Activated naive CD4-positive, alpha-beta T cell treated with anti-CD3 and anti-CD28 coated beads, Interleukin-2, amount 10 ng/mL, durations not matched to agents 7 days and 5 days (primary cell): ENCODE measurements at regions not wholly inside any gene's neighbourhood (a gene's known extent, or its start where the extent isn't known, plus 50 kb on each side); places are given as distances from the start of the nearest gene placed in this dataset.
"Not testable (repeated sequence)": the region's sequence is repeated elsewhere in the genome, so short reads cannot be mapped to it uniquely, and the experiment has no call there.

Experiments used
- CTCF ChIA-PET: fragments of 350-600 bp; sonication (Branson Sonifier 250); formaldehyde crosslinking; loops from one replicate; lab custom pipeline; 2021; ENCODE audit warnings: antibody characterized with exemption; lab: Charles Lee
- DNase-seq: peaks from one replicate; pipeline ENCODE4 v3.0.0-alpha.2; 2020
- H3K27ac Mint-ChIP-seq: one replicate; pipeline ENCODE4 v1.8.0; 2021; ENCODE audit warnings: mild to moderate bottlenecking, moderate library complexity, mixed read lengths
- H3K27me3 Mint-ChIP-seq: one replicate; pipeline ENCODE4 v1.8.0; 2021; ENCODE audit warnings: mild to moderate bottlenecking, mixed read lengths
- H3K36me3 Mint-ChIP-seq: one replicate; pipeline ENCODE4 v1.8.0; 2021; ENCODE audit warnings: mixed read lengths
- H3K4me1 Mint-ChIP-seq: one replicate; pipeline ENCODE4 v1.8.0; 2021; ENCODE audit warnings: mixed read lengths
- H3K4me3 Mint-ChIP-seq: one replicate; pipeline ENCODE4 v1.8.0; 2021; ENCODE audit warnings: mild to moderate bottlenecking, moderate library complexity, mixed read lengths
- H3K9me3 Mint-ChIP-seq: one replicate; pipeline ENCODE4 v1.8.0; 2021; ENCODE audit warnings: mixed read lengths

DNA sequence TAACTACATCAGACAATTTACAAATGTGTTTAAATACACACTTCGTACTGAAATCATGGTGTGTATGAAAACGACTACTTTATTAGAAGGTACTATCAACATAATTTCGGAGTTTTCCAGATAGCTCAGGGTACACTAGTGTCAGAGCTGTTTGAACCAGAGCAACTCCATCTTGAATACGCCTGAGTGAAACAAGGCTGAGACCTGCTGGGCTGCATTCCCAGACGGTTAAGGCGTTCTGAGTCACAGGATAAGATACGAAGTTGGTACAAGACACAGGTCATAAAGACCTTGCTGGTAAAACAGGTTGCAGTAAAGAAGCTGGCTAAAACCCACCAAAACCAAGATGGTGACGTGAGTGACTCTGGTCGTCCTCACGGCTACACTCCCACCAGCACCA lies 167.6 kb downstream of the THBS2 start:
- peaks cover 19% of the 10 kb centered on the region for H3K9me3 Mint-ChIP-seq
- H3K27me3 Mint-ChIP-seq, result no peaks in the 10 kb centered on the region
- no peak for DNase-seq
- no peaks in the 10 kb centered on the region for H3K36me3 Mint-ChIP-seq
- H3K4me3 Mint-ChIP-seq, result no peak overlapping the region
- no peaks in the 10 kb centered on the region for H3K4me1 Mint-ChIP-seq
- CTCF ChIA-PET, result no interaction called here
- no peak overlapping the region for H3K27ac Mint-ChIP-seq

DNA sequence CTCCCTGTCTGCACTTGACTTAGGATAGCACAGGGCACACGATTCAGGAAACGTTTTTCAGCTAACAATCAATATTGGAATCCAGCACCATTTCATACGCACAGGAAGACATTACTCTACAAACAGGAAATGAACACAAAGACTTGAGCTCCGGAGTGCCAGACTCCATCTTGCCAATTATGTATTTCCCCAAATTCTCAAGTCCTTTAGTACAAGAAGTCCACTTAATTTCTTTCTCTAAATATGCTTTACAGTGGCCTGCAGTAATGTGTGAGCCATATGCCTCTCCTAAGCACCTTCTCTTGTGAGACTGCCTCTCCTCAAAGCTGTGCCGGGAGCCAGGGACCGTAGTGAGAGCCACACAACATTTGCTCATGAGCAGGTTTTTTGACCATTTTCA lies 168.2 kb downstream of the THBS2 start:
- no peak overlapping the region for H3K4me3 Mint-ChIP-seq
- no peak for DNase-seq
- H3K36me3 Mint-ChIP-seq, result no peaks in the 10 kb centered on the region
- H3K27me3 Mint-ChIP-seq, result no peaks in the 10 kb centered on the region
- H3K4me1 Mint-ChIP-seq, result no peaks in the 10 kb centered on the region
- no peak overlapping the region for H3K27ac Mint-ChIP-seq
- CTCF ChIA-PET, result no interaction called here
- H3K9me3 Mint-ChIP-seq, result peaks cover 14% of the 10 kb centered on the region

DNA sequence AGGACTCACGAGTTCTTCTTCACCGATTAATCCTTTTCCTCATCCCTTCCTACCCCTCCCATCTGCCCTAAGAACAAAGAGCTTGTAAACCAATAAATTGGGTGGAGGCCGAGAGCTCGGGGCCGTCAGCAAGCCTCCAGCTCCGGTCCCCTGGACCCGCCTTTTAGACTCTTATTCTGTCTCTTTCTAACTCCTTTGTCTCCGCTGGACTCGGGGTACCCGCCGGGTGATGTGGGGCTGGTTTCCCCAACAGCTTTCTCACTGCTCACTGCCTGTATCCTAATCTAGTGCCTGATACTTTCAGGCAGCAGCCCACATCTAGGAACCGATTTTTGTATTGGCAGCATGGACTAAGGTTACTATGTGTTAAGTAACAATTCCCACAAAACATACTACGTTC lies 169.1 kb downstream of the THBS2 start:
- H3K9me3 Mint-ChIP-seq, H3K27ac Mint-ChIP-seq, H3K27me3 Mint-ChIP-seq, CTCF ChIA-PET, H3K4me3 Mint-ChIP-seq, DNase-seq, H3K4me1 Mint-ChIP-seq, H3K36me3 Mint-ChIP-seq: not testable (repeated sequence)

DNA sequence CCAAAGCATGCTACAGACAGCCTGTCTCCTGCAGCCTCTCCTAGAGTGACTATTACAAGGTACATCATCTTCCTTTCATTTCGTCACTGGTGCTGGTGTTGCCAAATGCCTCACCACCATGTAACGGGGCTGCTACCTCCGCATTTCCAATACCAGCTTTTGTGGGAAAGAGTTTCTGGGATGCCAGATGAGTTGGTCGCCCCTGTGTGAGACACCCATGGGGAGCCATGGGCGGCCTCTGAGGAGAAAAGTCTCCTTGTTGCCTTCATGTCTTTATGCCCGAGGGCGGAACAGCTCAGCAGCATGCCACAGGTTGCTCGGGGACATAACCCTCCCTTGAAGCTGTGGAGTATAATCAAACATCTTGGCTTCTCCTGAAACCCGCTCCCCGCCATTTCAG lies 169.6 kb downstream of the THBS2 start:
- no peak for DNase-seq
- Mint-ChIP-seq H3K36me3 (no peaks in the 10 kb centered on the region), H3K4me3 (no peak overlapping the region), H3K9me3 (peaks cover 5% of the 10 kb centered on the region), H3K27me3 (no peaks in the 10 kb centered on the region), H3K27ac (no peak overlapping the region), H3K4me1 (no peaks in the 10 kb centered on the region)
- CTCF ChIA-PET, result no interaction called here

- Mint-ChIP-seq H3K27me3 (peaks cover 4% of the 10 kb centered on the region), H3K9me3 (peaks cover 3% of the 10 kb centered on the region), H3K27ac (no peak overlapping the region), H3K4me1 (no peaks in the 10 kb centered on the region), H3K36me3 (no peaks in the 10 kb centered on the region), H3K4me3 (no peak overlapping the region)
- CTCF ChIA-PET, result no interaction called here
- no peak for DNase-seq
Observed at GRCh38 chr6:169083508-169083874, 170.2 kb downstream of the THBS2 start.

DNA sequence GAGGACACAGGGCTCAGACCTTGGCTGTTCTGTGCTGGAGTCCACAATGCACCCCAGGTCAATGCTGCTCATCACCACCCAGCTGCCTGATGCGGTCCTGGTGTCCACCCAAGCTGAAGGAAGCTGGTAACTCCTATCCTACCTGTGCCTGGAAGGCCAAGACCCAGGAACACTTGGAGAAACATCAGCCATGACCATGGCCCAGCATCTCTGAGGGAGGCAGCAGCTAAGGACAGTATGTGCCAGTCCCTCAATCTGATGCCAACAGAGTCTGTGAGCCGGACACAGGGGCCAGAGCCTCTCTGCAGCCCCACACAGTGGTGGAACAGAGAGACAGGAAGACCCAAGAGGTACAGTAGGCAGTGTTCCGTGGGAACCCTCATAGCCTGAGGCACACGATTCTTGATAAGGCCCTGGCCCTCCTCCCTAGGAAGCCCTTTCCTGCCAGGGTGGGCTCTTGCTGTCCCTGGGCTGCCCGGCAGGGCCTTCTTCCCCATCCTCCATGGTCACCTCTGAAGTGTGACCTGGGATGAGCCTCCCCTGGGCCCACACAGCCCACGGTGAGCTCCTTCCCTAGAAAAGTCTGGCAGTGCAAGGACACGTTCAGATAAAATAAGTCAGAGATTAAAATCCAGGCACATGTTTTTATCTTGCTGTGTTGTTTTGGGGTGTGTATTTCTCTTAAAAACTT lies 170.7 kb downstream of the THBS2 start:
- Mint-ChIP-seq H3K4me3 (no peak overlapping the region), H3K36me3 (no peaks in the 10 kb centered on the region), H3K9me3 (peaks cover 3% of the 10 kb centered on the region), H3K27me3 (peaks cover 4% of the 10 kb centered on the region), H3K27ac (no peak overlapping the region), H3K4me1 (no peaks in the 10 kb centered on the region)
- no peak for DNase-seq
- CTCF ChIA-PET, result no interaction called here

- Mint-ChIP-seq H3K27ac (no peak overlapping the region), H3K27me3 (peaks cover 4% of the 10 kb centered on the region), H3K36me3 (no peaks in the 10 kb centered on the region), H3K9me3 (peaks cover 3% of the 10 kb centered on the region), H3K4me1 (no peaks in the 10 kb centered on the region), H3K4me3 (no peak overlapping the region)
- DNase-seq, result no peak
- CTCF ChIA-PET, result no interaction called here
Observed at GRCh38 chr6:169082093-169082492, 171.6 kb downstream of the THBS2 start.

DNA sequence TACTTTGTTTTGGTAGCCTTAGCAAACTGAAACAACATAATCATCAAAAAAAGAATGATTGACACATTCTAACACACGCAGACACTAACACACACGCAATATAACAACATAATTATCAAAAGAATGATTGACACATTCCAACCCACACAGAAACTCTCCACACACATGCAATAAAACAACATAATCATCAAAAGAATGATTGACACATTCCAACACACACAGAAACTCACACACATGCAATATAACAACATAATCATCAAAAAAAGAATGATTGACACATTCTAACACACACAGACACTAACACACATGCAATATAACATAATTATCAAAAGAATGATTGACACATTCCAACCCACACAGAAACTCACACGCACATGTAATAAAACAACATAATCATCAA lies 172.4 kb downstream of the THBS2 start:
- H3K27me3 Mint-ChIP-seq, result peaks cover 4% of the 10 kb centered on the region

DNA sequence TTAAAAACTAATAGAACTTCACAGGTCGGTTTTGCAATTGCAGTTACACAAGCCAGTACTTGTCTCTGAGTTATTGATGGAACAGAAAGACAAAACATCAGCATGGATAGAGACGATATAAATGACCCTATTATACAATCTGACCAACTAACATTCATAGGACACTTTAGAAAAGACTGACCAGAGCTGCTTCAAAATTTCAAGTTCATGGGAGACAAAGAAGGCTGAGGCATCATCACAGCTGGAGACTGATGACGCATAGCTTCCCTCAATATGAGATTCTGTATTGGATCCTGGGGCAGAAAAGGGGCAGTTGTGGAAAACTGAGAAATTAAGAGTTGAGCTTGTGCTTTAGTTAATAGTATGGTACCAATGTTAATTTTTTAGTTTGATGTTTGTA lies 174.0 kb downstream of the THBS2 start:
- Mint-ChIP-seq H3K36me3 (no peaks in the 10 kb centered on the region), H3K4me3 (no peak overlapping the region), H3K4me1 (no peaks in the 10 kb centered on the region), H3K9me3 (no peaks in the 10 kb centered on the region), H3K27ac (no peak overlapping the region), H3K27me3 (peaks cover 4% of the 10 kb centered on the region)
- DNase-seq, result no peak
- CTCF ChIA-PET, result no interaction called here

More for the DNA sequence above, 172.4 kb downstream of the THBS2 start:
- CTCF ChIA-PET, result no interaction called here
- Mint-ChIP-seq H3K27ac (no peak overlapping the region), H3K4me1 (no peaks in the 10 kb centered on the region), H3K9me3 (peaks cover 3% of the 10 kb centered on the region), H3K36me3 (no peaks in the 10 kb centered on the region), H3K4me3 (no peak overlapping the region)
- DNase-seq, result no peak

DNA sequence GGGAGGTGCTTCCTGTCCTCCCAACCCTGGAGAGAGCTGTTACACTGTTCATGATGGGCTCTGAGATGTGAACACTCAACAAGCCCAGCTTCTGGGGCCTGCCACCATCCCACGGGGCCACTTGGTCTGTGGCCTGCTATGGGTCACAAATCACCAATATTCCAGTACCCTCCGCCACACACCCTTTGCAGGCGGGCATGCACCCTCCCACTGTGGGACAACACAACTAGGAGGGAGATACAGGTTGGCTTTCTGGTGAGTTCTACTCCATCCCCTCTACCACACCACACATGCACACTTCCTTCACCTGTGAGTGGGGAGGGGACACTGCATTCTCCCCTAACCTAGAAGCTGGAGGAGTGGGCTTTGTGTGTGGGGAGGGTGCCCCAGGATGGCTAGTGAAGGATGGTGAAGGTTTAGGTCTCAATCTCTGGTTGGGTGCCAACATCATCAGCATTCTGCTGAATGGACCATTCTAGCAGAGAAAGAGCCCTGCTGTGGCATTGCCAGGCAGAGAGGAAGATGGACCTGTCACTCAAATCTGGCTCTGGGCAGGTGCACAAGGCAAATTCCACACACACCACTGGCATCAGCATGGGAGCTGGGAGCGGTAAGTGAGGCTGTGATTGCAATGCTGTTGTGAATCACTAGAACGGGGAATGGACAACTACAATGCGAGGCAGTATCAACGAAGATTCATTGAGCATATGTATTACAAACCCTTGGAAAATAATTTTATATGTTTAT lies 175.1 kb downstream of the THBS2 start:
- Mint-ChIP-seq H3K4me1 (no peaks in the 10 kb centered on the region), H3K27ac (no peak overlapping the region), H3K36me3 (no peaks in the 10 kb centered on the region), H3K27me3 (peaks cover 4% of the 10 kb centered on the region), H3K9me3 (no peaks in the 10 kb centered on the region), H3K4me3 (no peak overlapping the region)
- CTCF ChIA-PET, result no interaction called here
- no peak for DNase-seq

GRCh38 chr6:169075915-169076654 lies 177.6 kb downstream of the THBS2 start:
- no peaks in the 10 kb centered on the region for H3K36me3 Mint-ChIP-seq
- DNase-seq, result no peak
- CTCF ChIA-PET, result no interaction called here
- H3K9me3 Mint-ChIP-seq, result no peaks in the 10 kb centered on the region
- no peak overlapping the region for H3K27ac Mint-ChIP-seq
- H3K4me3 Mint-ChIP-seq, result no peak overlapping the region
- H3K4me1 Mint-ChIP-seq, result no peaks in the 10 kb centered on the region
- peaks cover 4% of the 10 kb centered on the region for H3K27me3 Mint-ChIP-seq

DNA sequence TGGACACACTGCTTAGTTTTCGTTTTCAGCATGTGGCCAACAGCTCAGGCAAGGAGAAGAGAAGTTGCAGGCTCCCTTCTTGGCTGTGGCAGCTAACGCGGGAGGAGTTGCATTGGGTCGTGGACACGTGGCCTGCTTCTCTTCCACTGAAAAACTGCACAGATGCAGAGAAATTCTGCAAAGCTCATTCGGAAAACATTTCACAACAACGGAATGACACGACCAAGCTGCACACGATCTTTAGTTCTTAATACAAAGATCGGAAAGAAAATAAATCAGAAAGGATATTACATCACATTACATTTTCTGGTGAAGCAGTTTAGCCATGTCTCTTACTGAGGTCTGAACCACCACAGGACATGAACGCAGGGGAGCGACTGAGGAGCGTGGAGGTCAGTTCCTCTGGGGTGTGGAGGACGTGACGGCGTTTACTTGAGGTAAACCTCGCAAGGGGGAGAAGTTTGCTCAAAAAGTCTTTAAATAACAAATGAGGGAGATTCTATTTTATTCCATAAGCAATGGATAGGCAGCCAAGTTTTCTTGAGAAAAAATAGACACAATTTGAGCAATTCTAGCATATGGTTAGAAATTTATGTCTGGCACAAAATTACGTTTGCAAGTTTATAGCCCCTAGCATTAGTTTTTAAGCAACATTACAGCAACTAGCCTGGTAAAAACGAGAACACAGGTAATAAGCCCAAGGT lies 178.3 kb downstream of the THBS2 start:
- DNase-seq, result no peak
- H3K36me3 Mint-ChIP-seq, result no peaks in the 10 kb centered on the region
- peaks cover 4% of the 10 kb centered on the region for H3K27me3 Mint-ChIP-seq
- no peaks in the 10 kb centered on the region for H3K9me3 Mint-ChIP-seq
- CTCF ChIA-PET, result interaction anchor here (0.7 kb wide), 1 partner anchor 171 kb away, joined by 3 read pairs; no protein-coding TSS in a partner anchor
- H3K4me1 Mint-ChIP-seq, result no peaks in the 10 kb centered on the region
- no peak overlapping the region for H3K27ac Mint-ChIP-seq
- H3K4me3 Mint-ChIP-seq, result no peak overlapping the region

DNA sequence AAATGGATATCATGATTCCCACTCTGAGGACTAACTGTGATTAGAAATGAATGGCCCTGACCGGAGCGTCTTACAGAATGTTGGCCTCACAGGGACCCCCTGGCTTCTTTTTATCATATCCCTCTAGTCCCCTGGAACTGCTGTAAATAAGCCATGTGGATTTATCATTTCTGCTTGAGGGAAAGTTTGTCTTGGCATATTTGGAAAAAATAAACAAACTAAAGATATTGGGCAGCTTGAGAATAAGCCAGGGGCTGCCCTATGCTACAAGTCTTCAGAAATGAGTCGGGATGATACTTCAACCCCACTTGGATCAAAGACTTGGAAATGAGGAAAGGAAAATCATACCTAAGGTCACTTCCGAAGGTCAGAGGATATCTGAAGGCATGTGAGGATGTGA lies 179.1 kb downstream of the THBS2 start:
- no peak overlapping the region for H3K4me3 Mint-ChIP-seq
- peaks cover 4% of the 10 kb centered on the region for H3K27me3 Mint-ChIP-seq
- CTCF ChIA-PET, result interaction anchor here (0.7 kb wide), 1 partner anchor 170 kb away, joined by 3 read pairs; no protein-coding TSS in a partner anchor
- DNase-seq, result no peak
- no peaks in the 10 kb centered on the region for H3K9me3 Mint-ChIP-seq
- no peak overlapping the region for H3K27ac Mint-ChIP-seq
- no peaks in the 10 kb centered on the region for H3K4me1 Mint-ChIP-seq
- no peaks in the 10 kb centered on the region for H3K36me3 Mint-ChIP-seq

DNA sequence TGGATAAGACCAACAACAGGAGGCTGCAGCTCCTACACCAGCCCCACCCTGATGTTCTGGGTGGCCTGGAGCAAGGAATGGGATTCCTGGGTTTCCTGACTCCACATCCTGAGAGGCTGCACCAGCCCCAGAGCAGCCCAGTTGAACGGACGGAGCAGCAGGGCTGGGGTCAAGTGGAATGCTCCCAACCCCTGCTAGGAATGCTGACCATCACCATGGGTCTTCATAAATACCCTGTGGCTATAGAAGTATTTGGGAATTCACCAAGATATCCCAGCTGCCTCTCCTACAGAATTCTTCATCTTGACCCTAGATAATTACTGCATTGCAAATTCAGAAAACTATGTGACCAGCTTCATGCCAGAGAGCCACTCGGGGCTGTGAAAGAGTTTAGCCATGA lies 180.3 kb downstream of the THBS2 start:
- Mint-ChIP-seq H3K4me1 (no peaks in the 10 kb centered on the region), H3K36me3 (no peaks in the 10 kb centered on the region), H3K4me3 (no peak overlapping the region), H3K27ac (no peak overlapping the region), H3K9me3 (no peaks in the 10 kb centered on the region), H3K27me3 (no peaks in the 10 kb centered on the region)
- CTCF ChIA-PET, result no interaction called here
- no peak for DNase-seq
